ENCODE measurements at regions not wholly inside any gene's neighbourhood (a gene's known extent, or its start where the extent isn't known, plus 50 kb on each side); places are given as distances from the start of the nearest gene placed in this dataset.
A peak's percentile ranks its signal among the peaks of the same experiment; 100 is the strongest.

- no peak for DNase-seq
These were observed 88.2 kb upstream of the ABI3BP start for GRCh38 chr3:101081446-101081845.

- DNase-seq: no peak
These were observed 84.3 kb upstream of the ABI3BP start for GRCh38 chr3:101077361-101078011.

- DNase-seq: no peak
These were observed 81.3 kb upstream of the ABI3BP start for GRCh38 chr3:101074518-101074917.

GRCh38 chr3:101072300-101072699, 79.1 kb upstream of the ABI3BP start:
- DNase-seq: no peak

- no peak for DNase-seq
These were observed 77.5 kb upstream of the ABI3BP start for GRCh38 chr3:101070799-101071121.

- DNase-seq: peak; percentile 24 to 31
These were observed 76.9 kb upstream of the ABI3BP start for GRCh38 chr3:101069901-101070798.

GRCh38 chr3:101068876-101069606, 75.8 kb upstream of the ABI3BP start:
- DNase-seq: no peak

GRCh38 chr3:101066711-101067129, 73.5 kb upstream of the ABI3BP start:
- DNase-seq: no peak

- DNase-seq: no peak
These were observed 72.7 kb upstream of the ABI3BP start for GRCh38 chr3:101065962-101066361.

GRCh38 chr3:101063401-101063800, 70.2 kb upstream of the ABI3BP start:
- no peak for DNase-seq

- no peak for DNase-seq
These were observed 68.1 kb upstream of the ABI3BP start for GRCh38 chr3:101061312-101061711.

GRCh38 chr3:101050866-101051265, 57.6 kb upstream of the ABI3BP start:
- no peak for DNase-seq

GRCh38 chr3:101050046-101050445, 56.8 kb upstream of the ABI3BP start:
- DNase-seq: no peak

GRCh38 chr3:101049532-101049931, 56.3 kb upstream of the ABI3BP start:
- no peak for DNase-seq

- no peak for DNase-seq
These were observed 50.5 kb upstream of the ABI3BP start for GRCh38 chr3:101043687-101044078.

GRCh38 chr3:101042996-101043686, 49.9 kb upstream of the ABI3BP start:
- DNase-seq: no peak
